ENCODE measurements at regions not wholly inside any gene's neighbourhood (a gene's known extent, or its start where the extent isn't known, plus 50 kb on each side); places are given as distances from the start of the nearest gene placed in this dataset.
A peak's percentile ranks its signal among the peaks of the same experiment; 100 is the strongest.

- no peak for TF ChIP-seq JUND (IDR thresholded peaks at IDR 0.05)
- no peak for TF ChIP-seq FOSL1 (IDR thresholded peaks at IDR 0.05; ENCODE audit: low read depth)
- TF ChIP-seq TCF7L2 (IDR thresholded peaks at IDR 0.05; ENCODE audit: borderline replicate concordance, extremely low read depth, insufficient read depth, insufficient read length) = no peak
- no peak for TF ChIP-seq MAX (IDR thresholded peaks at IDR 0.05)
Observed at GRCh38 chr4:166230841-166231240, 357.8 kb downstream of the TLL1 start (continued).

GRCh38 chr4:166239354-166239753 is 366.3 kb downstream of the TLL1 start:
- Histone ChIP-seq H3K4me1 (ENCODE audit: control insufficient read depth in 1 of 2, insufficient read depth in 2 of 2, low read length in 2 of 2) (no peaks in the 10 kb centered on the region), H3K4me3 (replicated peaks in 1 of 2; ENCODE audit: low read depth in 1 of 2, low read length in 2 of 2) (no peak overlapping the region), H3K36me3 (ENCODE audit: control insufficient read depth in 1 of 2, insufficient read depth in 2 of 2, low read length in 2 of 2) (no peaks in the 10 kb centered on the region), H3K4me2 (ENCODE audit: low read length) (no peak overlapping the region), H3K27me3 (ENCODE audit: insufficient read depth, low read length) (no peaks in the 10 kb centered on the region), H3K79me2 (ENCODE audit: insufficient read depth, low read length) (no peaks in the 10 kb centered on the region), H3K27ac (ENCODE audit: low read depth, low read length) (no peak overlapping the region), H3K9ac (ENCODE audit: low read length) (no peak overlapping the region), H3K9me2 (ENCODE audit: insufficient read depth) (0 out of 2 replicates have a peak, but pooled peaks cover 4% of the 10 kb centered on the region), H2AFZ (ENCODE audit: low read depth, low read length, poor library complexity, severe bottlenecking) (no peak overlapping the region), H4K20me1 (ENCODE audit: insufficient read depth) (no peaks in the 10 kb centered on the region), H3K9me3 (ENCODE audit: control insufficient read depth in 1 of 2, insufficient read depth in 1 of 2, low read depth in 1 of 2, low read length in 2 of 2) (no peaks in the 10 kb centered on the region)
- TF ChIP-seq EZH2 (IDR thresholded peaks at IDR 0.05) = no peak
- TF ChIP-seq RAD21 (IDR thresholded peaks at IDR 0.05; ENCODE audit: low read depth) = no peak
- ATAC-seq = no peak
- BruUV-seq (replicated peaks) = no TSS peak
- ChIA-PET CTCF (interaction anchor here (1.3 kb wide), 1 partner anchor 9 kb away, joined by 3 read pairs; no protein-coding TSS in a partner anchor), RAD21 (ENCODE audit: low non-redundant PET in 1 of 2, low total read pairs in 2 of 2, uncharacterized antibody in 2 of 2, unreplicated experiment in 2 of 2) (no interaction called here), POLR2A (no interaction called here)
- no peak for DNase-seq (ENCODE audit: low read depth, low spot score)
- intact Hi-C loops (cut with micrococcal nuclease) = no loop called here

- TF ChIP-seq CTCF (IDR thresholded peaks at IDR 0.05 in 2 of 3, conservative IDR thresholded peaks at IDR 0.05 in 1 of 3; ENCODE audit: borderline replicate concordance in 1 of 3, insufficient read depth in 1 of 3, low read depth in 2 of 3, low read length in 2 of 3) (peak; percentile 52 to 81 (median 72); a peak in 5 of 6 replicates), FOSL1 (IDR thresholded peaks at IDR 0.05; ENCODE audit: low read depth) (no peak), RAD21 (IDR thresholded peaks at IDR 0.05; ENCODE audit: low read depth) (peak; percentile 59)
- Histone ChIP-seq H3K9ac (ENCODE audit: low read length) (no peak overlapping the region), H3K4me1 (ENCODE audit: control insufficient read depth in 1 of 2, insufficient read depth in 2 of 2, low read length in 2 of 2) (no peaks in the 10 kb centered on the region), H4K20me1 (ENCODE audit: insufficient read depth) (no peaks in the 10 kb centered on the region), H3K36me3 (ENCODE audit: control insufficient read depth in 1 of 2, insufficient read depth in 2 of 2, low read length in 2 of 2) (no peaks in the 10 kb centered on the region), H3K4me2 (ENCODE audit: low read length) (no peak overlapping the region), H2AFZ (ENCODE audit: low read depth, low read length, poor library complexity, severe bottlenecking) (peak overlapping the region; percentile 51), H3K27ac (ENCODE audit: low read depth, low read length) (no peak overlapping the region), H3K9me3 (ENCODE audit: control insufficient read depth in 1 of 2, insufficient read depth in 1 of 2, low read depth in 1 of 2, low read length in 2 of 2) (no peaks in the 10 kb centered on the region), H3K27me3 (ENCODE audit: insufficient read depth, low read length) (no peaks in the 10 kb centered on the region), H3K4me3 (replicated peaks in 1 of 2; ENCODE audit: low read depth in 1 of 2, low read length in 2 of 2) (no peak overlapping the region), H3K9me2 (ENCODE audit: insufficient read depth) (no peaks in the 10 kb centered on the region), H3K79me2 (ENCODE audit: insufficient read depth, low read length) (no peaks in the 10 kb centered on the region)
- intact Hi-C loops (cut with micrococcal nuclease) = loop anchor here (1.0 to 2.0 kb wide), 3 partner anchors 86 to 760 kb away; no protein-coding TSS in a partner anchor
- no TSS peak for BruUV-seq (replicated peaks)
- CTCF ChIA-PET = interaction anchor here (0.7 to 1.0 kb wide), 2 partner anchors 82 to 87 kb away, joined by 3 to 7 read pairs; no protein-coding TSS in a partner anchor
- DNase-seq (ENCODE audit: low read depth, low spot score) = peak; percentile 37
- RAD21 ChIA-PET (ENCODE audit: low non-redundant PET in 1 of 2, low total read pairs in 2 of 2, uncharacterized antibody in 2 of 2, unreplicated experiment in 2 of 2) = no interaction called here
- ATAC-seq = peak; percentile 77
- POLR2A ChIA-PET = no interaction called here
Observed at GRCh38 chr4:166252487-166253402, 379.7 kb downstream of the TLL1 start.

All from HCT116 (cell line).